ENCODE measurements at regions not wholly inside any gene's neighbourhood (a gene's known extent, or its start where the extent isn't known, plus 50 kb on each side); places are given as distances from the start of the nearest gene placed in this dataset.
"Not testable (repeated sequence)": the region's sequence is repeated elsewhere in the genome, so short reads cannot be mapped to it uniquely, and the experiment has no call there.

GRCh38 chr7:50908628-50909290 is 126.1 kb upstream of the GRB10 start:
- no peaks in the 10 kb centered on the region for H3K9me2 ChIP-seq (replicated peaks; ENCODE audit: low read depth, low read length)
- H4K20me1 ChIP-seq (ENCODE audit: insufficient read depth, low read length, poor library complexity, severe bottlenecking), result no peaks in the 10 kb centered on the region
- H3K36me3 ChIP-seq (ENCODE audit: insufficient read depth, low read length), result no peaks in the 10 kb centered on the region
- no peaks in the 10 kb centered on the region for H3K4me1 ChIP-seq (ENCODE audit: insufficient read depth, low read length, poor library complexity, severe bottlenecking)
- no peak overlapping the region for H3K4me3 ChIP-seq (ENCODE audit: low read length, poor library complexity, severe bottlenecking)
- H3F3A ChIP-seq (ENCODE audit: low read depth), result no peaks in the 10 kb centered on the region
- no peak overlapping the region for H3K4me2 ChIP-seq (ENCODE audit: low read depth, low read length, poor library complexity, severe bottlenecking)
- H3K79me2 ChIP-seq (ENCODE audit: insufficient read depth, low read length), result no peaks in the 10 kb centered on the region
- H3K9ac ChIP-seq (ENCODE audit: low read depth, low read length, poor library complexity, severe bottlenecking), result no peak overlapping the region
- no peaks in the 10 kb centered on the region for H3K9me3 ChIP-seq (ENCODE audit: insufficient read depth, low read depth, low read length)
- TF ChIP-seq CTCF (conservative IDR thresholded peaks at IDR 0.05; ENCODE audit: low read length) (no peak), EZH2phosphoT487 (IDR thresholded peaks at IDR 0.05; ENCODE audit: borderline replicate concordance) (no peak)
- no peaks in the 10 kb centered on the region for H3K27me3 ChIP-seq (ENCODE audit: insufficient read depth, low read length, poor library complexity, severe bottlenecking)
- H2AFZ ChIP-seq (ENCODE audit: low read length), result no peak overlapping the region

- not testable (repeated sequence) for H2AFZ ChIP-seq (ENCODE audit: low read length); H3K4me1 ChIP-seq (ENCODE audit: insufficient read depth, low read length, poor library complexity, severe bottlenecking); H3F3A ChIP-seq (ENCODE audit: low read depth); H4K20me1 ChIP-seq (ENCODE audit: insufficient read depth, low read length, poor library complexity, severe bottlenecking); H3K36me3 ChIP-seq (ENCODE audit: insufficient read depth, low read length); H3K79me2 ChIP-seq (ENCODE audit: insufficient read depth, low read length); H3K9ac ChIP-seq (ENCODE audit: low read depth, low read length, poor library complexity, severe bottlenecking); H3K9me2 ChIP-seq (replicated peaks; ENCODE audit: low read depth, low read length); H3K9me3 ChIP-seq (ENCODE audit: insufficient read depth, low read depth, low read length); H3K27me3 ChIP-seq (ENCODE audit: insufficient read depth, low read length, poor library complexity, severe bottlenecking); H3K4me2 ChIP-seq (ENCODE audit: low read depth, low read length, poor library complexity, severe bottlenecking); H3K4me3 ChIP-seq (ENCODE audit: low read length, poor library complexity, severe bottlenecking)
Measured at GRCh38 chr7:50898604-50899477, 116.1 kb upstream of the GRB10 start.

GRCh38 chr7:50887061-50887460 is 104.4 kb upstream of the GRB10 start:
- not testable (repeated sequence) for H3K9me2 ChIP-seq (replicated peaks; ENCODE audit: low read depth, low read length); H3F3A ChIP-seq (ENCODE audit: low read depth); H3K27me3 ChIP-seq (ENCODE audit: insufficient read depth, low read length, poor library complexity, severe bottlenecking); H3K4me3 ChIP-seq (ENCODE audit: low read length, poor library complexity, severe bottlenecking); H3K9ac ChIP-seq (ENCODE audit: low read depth, low read length, poor library complexity, severe bottlenecking); H2AFZ ChIP-seq (ENCODE audit: low read length); H3K79me2 ChIP-seq (ENCODE audit: insufficient read depth, low read length); H3K4me2 ChIP-seq (ENCODE audit: low read depth, low read length, poor library complexity, severe bottlenecking); H3K36me3 ChIP-seq (ENCODE audit: insufficient read depth, low read length); H3K4me1 ChIP-seq (ENCODE audit: insufficient read depth, low read length, poor library complexity, severe bottlenecking); H4K20me1 ChIP-seq (ENCODE audit: insufficient read depth, low read length, poor library complexity, severe bottlenecking); H3K9me3 ChIP-seq (ENCODE audit: insufficient read depth, low read depth, low read length)

- Histone ChIP-seq H3K9me2 (replicated peaks; ENCODE audit: low read depth, low read length) (no peaks in the 10 kb centered on the region), H3K27me3 (ENCODE audit: insufficient read depth, low read length, poor library complexity, severe bottlenecking) (no peaks in the 10 kb centered on the region), H3K79me2 (ENCODE audit: insufficient read depth, low read length) (no peaks in the 10 kb centered on the region), H3K9ac (ENCODE audit: low read depth, low read length, poor library complexity, severe bottlenecking) (no peak overlapping the region), H3K4me2 (ENCODE audit: low read depth, low read length, poor library complexity, severe bottlenecking) (no peak overlapping the region), H3K4me1 (ENCODE audit: insufficient read depth, low read length, poor library complexity, severe bottlenecking) (no peaks in the 10 kb centered on the region), H4K20me1 (ENCODE audit: insufficient read depth, low read length, poor library complexity, severe bottlenecking) (no peaks in the 10 kb centered on the region), H2AFZ (ENCODE audit: low read length) (no peak overlapping the region), H3K9me3 (ENCODE audit: insufficient read depth, low read depth, low read length) (no peaks in the 10 kb centered on the region), H3F3A (ENCODE audit: low read depth) (no peaks in the 10 kb centered on the region), H3K36me3 (ENCODE audit: insufficient read depth, low read length) (no peaks in the 10 kb centered on the region), H3K4me3 (ENCODE audit: low read length, poor library complexity, severe bottlenecking) (no peak overlapping the region)
- no peak for TF ChIP-seq CTCF (conservative IDR thresholded peaks at IDR 0.05; ENCODE audit: low read length)
Measured at GRCh38 chr7:50872437-50872836, 89.7 kb upstream of the GRB10 start.

Measured in Loucy (cell line).